Cerebellar nuclear complex (tissue), 1 donor: ENCODE measurements at regions not wholly inside any gene's neighbourhood (a gene's known extent, or its start where the extent isn't known, plus 50 kb on each side); places are given as distances from the start of the nearest gene placed in this dataset.
"Not testable (repeated sequence)": the region's sequence is repeated elsewhere in the genome, so short reads cannot be mapped to it uniquely, and the experiment has no call there.

ENCODE experiments used
- DNase-seq, 2 experiments: peaks; one replicate each; lab custom pipeline; 2025; lab: John Stamatoyannopoulos, UW

- no peak for DNase-seq
Observed at GRCh38 chr21:14826630-14827029, 238.2 kb downstream of the NRIP1 start.

GRCh38 chr21:14825514-14825974 is 239.3 kb downstream of the NRIP1 start:
- no peak for DNase-seq

- no peak for DNase-seq
Observed at GRCh38 chr21:14824126-14824525, 240.7 kb downstream of the NRIP1 start.

GRCh38 chr21:14817311-14817710 is 247.5 kb downstream of the NRIP1 start:
- no peak for DNase-seq

GRCh38 chr21:14814991-14815390 is 249.8 kb downstream of the NRIP1 start:
- no peak for DNase-seq

- no peak for DNase-seq
Observed at GRCh38 chr21:14814282-14814681, 250.5 kb downstream of the NRIP1 start.

- DNase-seq: not testable (repeated sequence)
Observed at GRCh38 chr21:14804170-14804569, 258.1 kb upstream of the SAMSN1 start.

GRCh38 chr21:14797543-14797942 is 251.4 kb upstream of the SAMSN1 start:
- no peak for DNase-seq

- DNase-seq: no peak
Observed at GRCh38 chr21:14787312-14787711, 241.2 kb upstream of the SAMSN1 start.

GRCh38 chr21:14785679-14786078 is 239.6 kb upstream of the SAMSN1 start:
- no peak for DNase-seq

- DNase-seq: no peak
Observed at GRCh38 chr21:14773777-14774345, 227.7 kb upstream of the SAMSN1 start.

GRCh38 chr21:14771593-14771992 is 225.5 kb upstream of the SAMSN1 start:
- DNase-seq: no peak

GRCh38 chr21:14768042-14768441 is 221.9 kb upstream of the SAMSN1 start:
- DNase-seq: no peak

GRCh38 chr21:14767192-14767852 is 221.2 kb upstream of the SAMSN1 start:
- DNase-seq: no peak

- no peak for DNase-seq
Observed at GRCh38 chr21:14766241-14766640, 220.1 kb upstream of the SAMSN1 start.

GRCh38 chr21:14763695-14764064 is 217.6 kb upstream of the SAMSN1 start:
- no peak for DNase-seq

GRCh38 chr21:14762734-14763694 is 216.9 kb upstream of the SAMSN1 start:
- DNase-seq: no peak

- DNase-seq: no peak
Observed at GRCh38 chr21:14762327-14762726, 216.2 kb upstream of the SAMSN1 start.

GRCh38 chr21:14759285-14759684 is 213.2 kb upstream of the SAMSN1 start:
- no peak for DNase-seq

- DNase-seq: no peak
Observed at GRCh38 chr21:14758849-14759248, 212.7 kb upstream of the SAMSN1 start.

- DNase-seq: no peak
Observed at GRCh38 chr21:14757533-14758327, 211.6 kb upstream of the SAMSN1 start.

- no peak for DNase-seq
Observed at GRCh38 chr21:14755086-14755485, 209.0 kb upstream of the SAMSN1 start.
